HL-60 (cell line): ENCODE measurements at regions not wholly inside any gene's neighbourhood (a gene's known extent, or its start where the extent isn't known, plus 50 kb on each side); places are given as distances from the start of the nearest gene placed in this dataset.

Experiments
- GABPA ChIP-seq: IDR thresholded peaks from 2 replicates; pipeline ENCODE4 v1.6.1; 2012; ENCODE audit warnings: low read depth
- POLR2AphosphoS5 ChIP-seq: IDR thresholded peaks from 2 replicates; pipeline ENCODE4 v1.6.1; 2012; ENCODE audit warnings: low read depth
- TF ChIP-seq, protein P1 (sequence below): IDR thresholded peaks from one replicate; pipeline ENCODE4 v1.5.1; 2011; ENCODE audit warnings: low read length, control low read depth, inconsistent platforms; ENCODE audit not compliant: insufficient read depth

DNA sequence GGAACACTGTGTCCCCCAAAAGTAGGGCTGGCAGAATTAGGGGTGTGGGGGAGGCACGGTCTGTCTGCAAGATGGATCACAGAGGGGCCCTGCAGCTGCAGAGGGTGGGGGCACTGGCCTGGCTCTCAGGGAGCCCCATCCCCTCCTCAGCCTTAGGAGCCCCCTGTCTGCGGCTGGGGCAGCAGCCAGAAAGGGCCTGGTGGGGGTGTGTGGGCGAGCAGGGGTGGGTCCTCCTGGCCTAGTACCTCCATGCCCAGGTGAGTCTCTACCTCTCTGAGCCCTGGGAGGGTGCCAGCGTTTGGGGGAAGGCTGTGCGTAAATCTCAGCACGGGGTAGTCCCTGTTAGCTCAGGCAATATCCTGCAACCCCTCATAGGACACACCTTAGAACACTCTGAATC lies 280.5 kb upstream of the PPP2R2D start:
- TF ChIP-seq GABPA (no peak), POLR2AphosphoS5 (no peak)
- TF ChIP-seq, protein P1, sequence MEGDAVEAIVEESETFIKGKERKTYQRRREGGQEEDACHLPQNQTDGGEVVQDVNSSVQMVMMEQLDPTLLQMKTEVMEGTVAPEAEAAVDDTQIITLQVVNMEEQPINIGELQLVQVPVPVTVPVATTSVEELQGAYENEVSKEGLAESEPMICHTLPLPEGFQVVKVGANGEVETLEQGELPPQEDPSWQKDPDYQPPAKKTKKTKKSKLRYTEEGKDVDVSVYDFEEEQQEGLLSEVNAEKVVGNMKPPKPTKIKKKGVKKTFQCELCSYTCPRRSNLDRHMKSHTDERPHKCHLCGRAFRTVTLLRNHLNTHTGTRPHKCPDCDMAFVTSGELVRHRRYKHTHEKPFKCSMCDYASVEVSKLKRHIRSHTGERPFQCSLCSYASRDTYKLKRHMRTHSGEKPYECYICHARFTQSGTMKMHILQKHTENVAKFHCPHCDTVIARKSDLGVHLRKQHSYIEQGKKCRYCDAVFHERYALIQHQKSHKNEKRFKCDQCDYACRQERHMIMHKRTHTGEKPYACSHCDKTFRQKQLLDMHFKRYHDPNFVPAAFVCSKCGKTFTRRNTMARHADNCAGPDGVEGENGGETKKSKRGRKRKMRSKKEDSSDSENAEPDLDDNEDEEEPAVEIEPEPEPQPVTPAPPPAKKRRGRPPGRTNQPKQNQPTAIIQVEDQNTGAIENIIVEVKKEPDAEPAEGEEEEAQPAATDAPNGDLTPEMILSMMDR: no peak
